Cardiac muscle cell (in vitro differentiated cells and primary cell): ENCODE measurements at regions not wholly inside any gene's neighbourhood (a gene's known extent, or its start where the extent isn't known, plus 50 kb on each side); places are given as distances from the start of the nearest gene placed in this dataset.

Experiments
- DNase-seq, 2 donors: peaks; one replicate each; pipeline versions ENCODE4 v3.0.0 to v3.0.0-alpha.2; 2010 to 2017; ENCODE audit warnings: low read depth in 1 of 2, low spot score in 1 of 2
- H3K27ac ChIP-seq: fragments of 200-600 bp; sonication (generic); 2 replicates; pipeline ENCODE4 v1.5.1; 2016
- H3K27me3 ChIP-seq: fragments of 200-600 bp; sonication (generic); 2 replicates; pipeline ENCODE4 v1.6.0; 2016; ENCODE audit warnings: control low read depth
- H3K36me3 ChIP-seq: fragments of 200-600 bp; sonication (generic); 2 replicates; pipeline ENCODE4 v1.5.1; 2016; ENCODE audit warnings: control low read depth
- H3K4me1 ChIP-seq: fragments of 200-600 bp; sonication (generic); 2 replicates; pipeline ENCODE4 v1.8.1; 2017; ENCODE audit warnings: low read depth, mild to moderate bottlenecking, mixed run types
- H3K4me3 ChIP-seq: fragments of 200-600 bp; sonication (generic); 2 replicates; pipeline ENCODE4 v1.5.1; 2016; ENCODE audit warnings: mild to moderate bottlenecking
- H3K9me3 ChIP-seq: fragments of 200-600 bp; sonication (generic); 2 replicates; pipeline ENCODE4 v1.5.1; 2017; ENCODE audit warnings: low read depth, mild to moderate bottlenecking, control low read depth
- CTCF ChIP-seq: IDR thresholded peaks from 2 replicates; pipeline ENCODE4 v1.5.1; 2012; ENCODE audit warnings: low read depth, mild to moderate bottlenecking, low read length

GRCh38 chr7:131223151-131223550 is 104.5 kb upstream of the MKLN1 start:
- no peak for DNase-seq
- no peak for TF ChIP-seq CTCF
- Histone ChIP-seq H3K4me1 (peaks cover 4% of the 10 kb centered on the region), H3K27me3 (no peaks in the 10 kb centered on the region), H3K4me3 (no peak overlapping the region), H3K9me3 (no peaks in the 10 kb centered on the region), H3K27ac (no peak overlapping the region), H3K36me3 (no peaks in the 10 kb centered on the region)

- Histone ChIP-seq H3K9me3 (no peaks in the 10 kb centered on the region), H3K4me1 (no peaks in the 10 kb centered on the region), H3K27ac (no peak overlapping the region), H3K4me3 (no peak overlapping the region), H3K36me3 (no peaks in the 10 kb centered on the region), H3K27me3 (no peaks in the 10 kb centered on the region)
- DNase-seq, result no peak
- TF ChIP-seq CTCF, result no peak
Measured at GRCh38 chr7:131224996-131225395, 102.7 kb upstream of the MKLN1 start.

GRCh38 chr7:131225619-131226513 is 101.8 kb upstream of the MKLN1 start:
- no peak overlapping the region for H3K27ac ChIP-seq
- no peak for TF ChIP-seq CTCF
- H3K27me3 ChIP-seq, result no peaks in the 10 kb centered on the region
- DNase-seq, result peak in 1 of 2 donors; percentile 71
- H3K4me3 ChIP-seq, result no peak overlapping the region
- no peaks in the 10 kb centered on the region for H3K4me1 ChIP-seq
- H3K9me3 ChIP-seq, result no peaks in the 10 kb centered on the region
- no peaks in the 10 kb centered on the region for H3K36me3 ChIP-seq

- Histone ChIP-seq H3K4me1 (no peaks in the 10 kb centered on the region), H3K9me3 (no peaks in the 10 kb centered on the region), H3K27me3 (no peaks in the 10 kb centered on the region), H3K4me3 (no peak overlapping the region), H3K36me3 (no peaks in the 10 kb centered on the region), H3K27ac (no peak overlapping the region)
- no peak for DNase-seq
- TF ChIP-seq CTCF, result no peak
Measured at GRCh38 chr7:131226514-131226865, 101.2 kb upstream of the MKLN1 start.

GRCh38 chr7:131231381-131232220 is 96.1 kb upstream of the MKLN1 start:
- no peaks in the 10 kb centered on the region for H3K9me3 ChIP-seq
- no peaks in the 10 kb centered on the region for H3K36me3 ChIP-seq
- no peaks in the 10 kb centered on the region for H3K27me3 ChIP-seq
- no peak overlapping the region for H3K4me3 ChIP-seq
- TF ChIP-seq CTCF, result no peak
- H3K27ac ChIP-seq, result no peak overlapping the region
- H3K4me1 ChIP-seq, result no peaks in the 10 kb centered on the region
- peak in 1 of 2 donors; percentile 76 for DNase-seq
